Fibroblast of the aortic adventitia (primary cell): ENCODE measurements at regions not wholly inside any gene's neighbourhood (a gene's known extent, or its start where the extent isn't known, plus 50 kb on each side); places are given as distances from the start of the nearest gene placed in this dataset.

Experiments used
- DNase-seq: peaks from one replicate; pipeline ENCODE4 v3.0.0-alpha.2; 2010; ENCODE audit warnings: low read depth
- H3K4me3 ChIP-seq: 2 replicates; pipeline ENCODE4 v1.5.1; 2011; ENCODE audit warnings: low read depth, mild to moderate bottlenecking, control low read depth, low read length, moderate library complexity
- TF ChIP-seq, protein P1 (sequence below): IDR thresholded peaks from 2 replicates; pipeline ENCODE4 v1.5.1; 2011; ENCODE audit warnings: mild to moderate bottlenecking, low read length, control low read depth, inconsistent platforms; ENCODE audit not compliant: insufficient read depth

DNA sequence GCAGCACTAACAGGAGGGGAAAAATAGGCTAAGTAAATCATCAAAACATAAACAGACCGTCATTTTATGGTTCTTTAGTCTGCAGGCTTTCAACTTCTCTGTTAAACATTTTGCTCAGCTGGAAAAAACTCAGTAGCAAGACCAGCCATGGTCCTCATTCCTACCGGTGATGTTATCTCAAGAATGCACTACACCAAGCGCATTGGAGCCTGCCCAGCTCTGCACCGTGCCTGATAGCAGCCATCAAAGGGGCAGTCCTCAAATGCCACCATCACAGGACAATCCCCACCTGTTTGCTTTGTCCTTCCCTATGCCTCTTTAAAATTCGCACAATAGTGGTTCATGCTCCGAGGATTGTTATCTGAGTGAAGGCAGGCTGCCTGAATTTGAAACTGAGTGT lies 181.5 kb upstream of the MON1B start:
- no peak for DNase-seq
- TF ChIP-seq, protein P1, sequence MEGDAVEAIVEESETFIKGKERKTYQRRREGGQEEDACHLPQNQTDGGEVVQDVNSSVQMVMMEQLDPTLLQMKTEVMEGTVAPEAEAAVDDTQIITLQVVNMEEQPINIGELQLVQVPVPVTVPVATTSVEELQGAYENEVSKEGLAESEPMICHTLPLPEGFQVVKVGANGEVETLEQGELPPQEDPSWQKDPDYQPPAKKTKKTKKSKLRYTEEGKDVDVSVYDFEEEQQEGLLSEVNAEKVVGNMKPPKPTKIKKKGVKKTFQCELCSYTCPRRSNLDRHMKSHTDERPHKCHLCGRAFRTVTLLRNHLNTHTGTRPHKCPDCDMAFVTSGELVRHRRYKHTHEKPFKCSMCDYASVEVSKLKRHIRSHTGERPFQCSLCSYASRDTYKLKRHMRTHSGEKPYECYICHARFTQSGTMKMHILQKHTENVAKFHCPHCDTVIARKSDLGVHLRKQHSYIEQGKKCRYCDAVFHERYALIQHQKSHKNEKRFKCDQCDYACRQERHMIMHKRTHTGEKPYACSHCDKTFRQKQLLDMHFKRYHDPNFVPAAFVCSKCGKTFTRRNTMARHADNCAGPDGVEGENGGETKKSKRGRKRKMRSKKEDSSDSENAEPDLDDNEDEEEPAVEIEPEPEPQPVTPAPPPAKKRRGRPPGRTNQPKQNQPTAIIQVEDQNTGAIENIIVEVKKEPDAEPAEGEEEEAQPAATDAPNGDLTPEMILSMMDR: no peak
- H3K4me3 ChIP-seq: no peak overlapping the region

- DNase-seq: no peak
- TF ChIP-seq, protein P1: no peak
- H3K4me3 ChIP-seq: no peak overlapping the region
Measured at GRCh38 chr16:77014441-77014840, 176.5 kb upstream of the MON1B start.

GRCh38 chr16:77030600-77030999 lies 160.4 kb upstream of the MON1B start:
- H3K4me3 ChIP-seq: no peak overlapping the region
- DNase-seq: no peak
- TF ChIP-seq, protein P1: no peak

- DNase-seq: no peak
- TF ChIP-seq, protein P1: no peak
- no peak overlapping the region for H3K4me3 ChIP-seq
Measured at GRCh38 chr16:77033516-77033915, 157.5 kb upstream of the MON1B start.

GRCh38 chr16:77035361-77035760 lies 155.6 kb upstream of the MON1B start:
- no peak for DNase-seq
- no peak overlapping the region for H3K4me3 ChIP-seq
- TF ChIP-seq, protein P1: no peak

- TF ChIP-seq, protein P1: no peak
- no peak overlapping the region for H3K4me3 ChIP-seq
- no peak for DNase-seq
Measured at GRCh38 chr16:77037696-77038347, 153.2 kb upstream of the MON1B start.

GRCh38 chr16:77041468-77041867 lies 149.5 kb upstream of the MON1B start:
- H3K4me3 ChIP-seq: no peak overlapping the region
- no peak for DNase-seq
- TF ChIP-seq, protein P1: no peak
